Hepatocyte (in vitro differentiated cells): ENCODE measurements at regions not wholly inside any gene's neighbourhood (a gene's known extent, or its start where the extent isn't known, plus 50 kb on each side); places are given as distances from the start of the nearest gene placed in this dataset.

ENCODE experiments used
- CTCF ChIP-seq: fragments of 200-600 bp; sonication (generic); IDR thresholded peaks from 2 replicates; pipeline ENCODE4 v1.5.1; 2016; ENCODE audit warnings: antibody characterized with exemption, mild to moderate bottlenecking; ENCODE audit not compliant: poor library complexity
- EZH2 ChIP-seq: fragments of 200-600 bp; sonication (generic); IDR thresholded peaks from 2 replicates; pipeline ENCODE4 v1.6.1; 2016; ENCODE audit warnings: antibody characterized with exemption, mild to moderate bottlenecking, borderline replicate concordance

- TF ChIP-seq CTCF (no peak), EZH2 (no peak)
Observed at GRCh38 chr7:16044645-16045044, 358.2 kb upstream of the MEOX2 start.
